GM21447 (cell line): ENCODE measurements at regions not wholly inside any gene's neighbourhood (a gene's known extent, or its start where the extent isn't known, plus 50 kb on each side); places are given as distances from the start of the nearest gene placed in this dataset.

ENCODE experiments used
- ATAC-seq: cut with Tn5 transposase; IDR thresholded peaks from one replicate; pipeline ENCODE4 v1.9.1; 2021; ENCODE audit not compliant: unreplicated experiment

DNA sequence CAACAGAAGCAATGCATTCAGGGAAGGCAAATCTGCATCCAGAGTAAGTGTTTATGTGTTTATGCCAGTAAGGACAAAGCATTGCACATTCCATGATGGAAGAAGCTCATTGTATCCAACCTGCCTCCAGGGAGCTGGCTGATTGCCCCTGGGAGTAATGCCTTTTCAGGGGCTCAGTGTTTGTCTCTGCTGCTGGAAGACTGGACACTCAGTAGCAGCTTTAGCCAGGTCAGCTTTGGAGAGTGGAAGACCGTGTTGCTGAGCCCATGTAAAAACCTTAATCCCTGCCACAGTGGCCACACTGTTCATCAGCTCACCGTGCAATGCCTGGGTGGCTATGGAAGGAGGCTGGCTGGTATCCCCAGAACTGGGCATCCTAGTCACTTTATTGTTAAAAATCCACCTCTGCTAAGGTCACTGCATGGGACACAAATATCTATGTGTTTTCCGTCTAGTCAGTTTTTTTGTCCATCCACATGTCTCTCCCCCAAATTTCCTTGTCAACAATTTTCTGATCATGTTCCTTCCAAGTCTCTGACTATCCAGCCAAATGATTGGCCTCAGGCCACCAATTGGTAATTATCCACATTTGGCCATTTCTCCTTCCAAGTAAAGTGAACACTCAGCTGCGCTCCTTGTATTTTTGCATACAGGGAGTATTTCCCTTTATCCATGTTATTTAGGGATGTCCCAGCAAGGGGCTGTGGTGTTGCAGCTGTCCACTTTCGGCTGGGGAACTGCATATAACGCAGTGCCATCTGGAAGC lies 2044.5 kb upstream of the AGA start:
- ATAC-seq: no peak

DNA sequence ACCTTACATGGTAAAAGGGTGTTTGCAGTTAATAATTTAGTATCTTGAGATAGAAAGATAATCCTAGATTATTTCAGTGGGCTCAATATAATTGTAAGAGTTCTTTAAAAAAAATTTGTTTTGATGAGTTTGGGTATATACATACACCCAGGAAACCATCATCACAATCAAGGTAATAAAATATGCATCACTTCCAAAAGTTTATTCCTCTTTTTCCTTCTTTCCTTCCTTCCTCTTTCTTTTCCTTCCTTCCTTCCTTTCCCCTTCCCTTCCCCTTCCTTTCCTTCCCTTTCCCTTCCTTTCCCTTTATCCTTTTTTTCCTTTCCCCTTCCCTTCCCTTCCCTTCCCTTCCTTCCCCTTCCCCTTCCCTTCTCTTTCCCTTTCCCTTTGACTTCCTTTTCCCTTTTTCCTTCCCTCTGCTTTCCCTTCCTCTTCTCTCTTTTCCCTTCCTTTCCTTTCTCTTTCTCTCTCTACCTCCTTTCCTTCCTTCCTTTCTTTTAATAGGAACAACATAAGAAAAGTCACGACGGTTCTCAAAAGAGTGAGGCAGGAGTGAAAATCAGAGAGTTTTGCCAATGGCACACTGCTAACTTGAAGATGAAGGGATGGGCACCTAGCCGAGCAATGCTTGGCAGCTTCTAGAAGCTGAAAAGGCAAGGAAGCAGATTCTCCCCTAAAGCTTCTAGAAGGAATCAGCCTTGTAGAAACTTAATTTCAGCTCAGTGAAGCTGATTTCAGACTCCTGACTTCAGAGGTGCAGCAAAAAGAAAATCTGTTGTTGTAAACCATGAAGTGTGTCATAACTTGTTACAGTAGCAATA lies 2050.2 kb upstream of the AGA start:
- ATAC-seq: no peak

DNA sequence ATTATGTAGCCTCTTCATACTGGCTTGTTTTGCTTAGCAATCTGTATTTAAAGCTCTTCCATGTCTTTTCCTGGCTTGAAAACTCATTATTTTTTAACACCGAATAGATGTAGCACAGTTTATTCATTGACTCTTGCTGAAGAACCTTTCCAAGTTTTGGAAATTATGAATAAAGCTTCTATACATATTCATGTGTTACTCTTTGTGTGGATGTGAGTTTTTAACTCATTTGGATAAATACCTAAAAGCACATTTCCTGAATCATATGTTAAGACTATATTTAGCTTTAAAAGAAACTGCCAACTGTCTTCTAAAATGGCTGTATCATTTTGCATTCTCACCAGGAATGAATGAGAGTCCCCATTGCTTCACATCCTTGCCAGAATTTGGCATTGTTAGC lies 2061.7 kb upstream of the AGA start:
- ATAC-seq: no peak

DNA sequence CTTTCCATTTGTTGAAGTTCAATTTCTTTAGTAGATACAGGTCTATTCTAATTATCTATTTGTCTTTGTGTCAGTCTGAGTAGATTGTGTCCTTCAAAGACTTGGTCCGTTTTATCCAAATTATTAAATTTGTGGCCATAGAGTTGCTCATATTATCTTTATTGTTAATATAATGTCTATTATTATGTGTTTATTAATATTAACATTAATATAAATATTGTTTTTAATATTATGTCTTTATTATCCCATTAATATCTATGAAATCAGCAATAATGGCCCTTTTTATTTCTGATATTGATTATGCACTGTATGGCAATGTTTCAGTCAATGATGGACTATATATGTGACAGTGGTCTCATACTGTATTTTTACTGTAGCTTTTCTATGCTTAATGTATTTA lies 2067.3 kb upstream of the AGA start:
- no peak for ATAC-seq

DNA sequence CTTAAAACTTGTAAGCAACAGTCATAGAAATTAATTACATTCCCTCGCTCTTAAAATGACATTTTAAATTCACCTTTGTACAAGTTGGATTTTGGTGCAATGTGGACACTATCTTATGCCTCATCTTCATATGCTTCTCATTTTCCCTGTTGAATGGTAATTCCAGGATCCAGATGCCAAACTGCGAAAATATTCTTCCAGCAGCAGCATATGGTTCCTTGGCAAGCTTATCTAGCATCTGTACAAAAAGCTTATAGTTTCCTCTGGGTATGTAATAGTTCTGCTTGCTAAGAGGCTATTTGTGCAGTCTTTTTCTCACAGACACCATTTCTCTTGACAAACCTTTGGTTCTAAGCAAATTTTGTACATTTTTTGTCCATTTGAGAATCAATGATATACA lies 2079.7 kb upstream of the AGA start:
- no peak for ATAC-seq

DNA sequence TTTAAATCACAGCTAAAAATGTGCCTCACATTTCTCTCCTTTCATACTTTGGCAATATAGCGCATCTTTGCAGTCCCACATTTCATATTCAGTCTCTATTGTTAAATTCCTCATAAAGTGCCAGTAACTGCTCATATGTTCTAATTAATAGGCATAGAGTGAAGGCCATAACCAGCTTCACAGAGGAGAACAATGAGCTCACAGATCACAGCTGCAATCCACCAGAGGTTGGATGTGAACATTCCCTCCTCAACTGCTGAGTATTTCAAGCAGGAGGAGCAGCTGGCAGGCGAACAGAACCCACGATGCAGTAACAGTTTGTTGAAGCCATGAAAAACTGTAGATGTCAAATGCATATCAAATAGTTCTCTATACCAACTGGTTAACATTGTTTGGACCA lies 2088.7 kb upstream of the AGA start:
- ATAC-seq: no peak

DNA sequence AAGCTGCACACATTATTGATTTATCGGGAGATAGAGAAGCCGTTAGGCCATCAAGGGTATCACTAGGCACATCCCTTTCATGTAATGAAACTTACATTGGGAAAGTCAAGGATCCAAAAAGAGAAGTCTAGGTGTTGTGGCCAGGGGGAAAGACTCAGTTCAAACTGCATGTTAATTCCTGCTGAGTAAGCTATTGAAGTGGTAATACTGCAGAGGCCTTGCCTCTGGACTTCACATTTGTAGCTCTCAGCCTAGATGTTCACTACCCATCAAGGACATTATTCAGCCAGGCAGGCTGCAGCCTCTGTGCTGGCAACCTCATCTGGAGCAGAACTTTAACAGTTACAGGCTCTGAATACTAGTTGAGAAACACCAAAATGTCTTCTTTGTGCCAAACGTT lies 2094.5 kb upstream of the AGA start:
- ATAC-seq: no peak

DNA sequence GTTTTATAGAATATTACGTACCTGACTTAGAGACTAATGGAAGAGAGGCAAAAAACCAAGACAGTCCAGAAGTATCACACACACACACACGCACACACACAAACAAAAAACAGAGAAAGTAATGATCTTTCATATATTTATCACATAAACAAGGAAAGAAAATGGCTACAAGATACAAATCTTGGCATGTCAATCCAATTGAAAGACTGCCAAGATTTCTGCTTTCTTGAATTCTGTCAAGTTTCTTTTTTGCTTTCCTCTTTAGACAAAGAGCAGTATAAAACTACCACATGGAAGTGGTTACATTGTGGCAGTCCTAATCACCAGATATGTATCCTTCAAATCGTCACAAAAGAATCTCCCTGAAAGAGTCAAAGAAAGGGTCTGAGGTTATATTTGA lies 2097.4 kb upstream of the AGA start:
- ATAC-seq: no peak

DNA sequence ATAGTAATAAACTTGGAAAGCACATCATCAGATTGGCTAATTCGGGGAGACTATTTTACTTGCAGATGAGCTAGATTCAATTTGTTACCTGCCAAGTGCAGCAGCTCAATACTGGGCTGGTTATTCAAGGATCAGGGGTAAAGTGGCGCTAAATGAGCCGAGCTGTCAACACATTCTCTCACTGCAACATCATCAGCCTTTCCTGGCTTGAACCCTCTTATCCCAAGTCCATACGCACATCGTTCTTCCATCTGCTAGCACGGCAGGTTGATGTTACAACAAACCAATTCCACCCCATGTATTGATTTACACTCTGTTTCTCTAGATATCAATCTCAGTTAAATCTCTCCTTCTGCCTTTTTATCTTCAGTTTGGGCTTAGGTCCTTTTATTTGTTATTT lies 2101.5 kb upstream of the AGA start:
- ATAC-seq: no peak

DNA sequence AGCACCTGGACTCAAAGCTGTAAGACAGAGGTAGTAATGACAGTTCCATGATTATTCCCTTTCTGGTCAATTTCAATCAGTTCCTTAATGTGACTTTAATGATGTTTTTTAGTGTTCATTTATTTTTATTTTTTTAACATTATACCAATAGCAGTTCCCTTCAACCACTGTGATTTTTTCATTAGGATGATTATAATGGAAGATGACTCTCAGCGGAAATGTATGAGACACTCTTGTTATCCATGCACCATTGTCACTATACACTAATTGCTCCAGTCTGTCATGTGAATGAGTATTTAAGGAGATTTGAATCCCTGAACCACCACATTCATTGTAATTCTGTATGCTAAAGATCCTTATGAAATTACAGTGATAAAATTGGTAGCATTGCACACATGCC lies 2102.3 kb upstream of the AGA start:
- ATAC-seq: no peak

DNA sequence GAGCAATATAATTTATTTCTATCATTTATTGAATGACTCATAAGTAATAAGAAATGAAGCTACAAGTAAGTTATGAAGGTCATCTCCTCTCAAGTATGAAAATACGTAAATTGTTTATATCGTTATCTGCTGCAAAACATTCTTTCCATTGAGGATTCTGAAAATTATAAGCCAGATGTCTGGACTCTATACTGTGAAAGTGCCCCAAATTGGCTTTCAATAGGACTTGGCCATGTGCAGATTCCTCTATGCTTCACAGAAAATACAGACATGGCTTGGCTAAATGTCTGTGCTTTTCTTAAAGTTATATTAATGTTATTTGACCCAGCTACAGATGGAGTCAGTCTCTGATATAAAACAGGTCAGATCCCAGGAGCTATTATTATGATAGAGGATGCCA lies 2109.9 kb upstream of the AGA start:
- no peak for ATAC-seq

DNA sequence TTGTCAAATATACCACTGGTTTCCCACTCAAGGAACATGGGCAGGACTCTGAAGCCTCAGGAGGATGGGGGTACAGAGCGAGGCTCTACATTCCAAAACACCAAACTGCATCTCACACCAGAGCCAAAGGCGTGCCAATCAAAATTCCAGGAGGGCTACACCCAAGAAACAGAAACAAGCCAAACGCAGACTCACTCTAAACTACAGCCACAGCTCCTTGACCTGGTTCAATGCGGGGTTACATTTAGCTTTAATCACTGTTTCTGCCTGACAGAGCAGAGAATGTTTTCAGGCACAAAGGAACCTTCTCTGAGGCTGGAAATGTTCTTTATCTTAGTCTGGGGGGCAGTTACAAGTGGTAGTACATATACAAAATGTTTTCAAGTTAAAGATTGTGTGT lies 2121.5 kb upstream of the AGA start:
- ATAC-seq: no peak

DNA sequence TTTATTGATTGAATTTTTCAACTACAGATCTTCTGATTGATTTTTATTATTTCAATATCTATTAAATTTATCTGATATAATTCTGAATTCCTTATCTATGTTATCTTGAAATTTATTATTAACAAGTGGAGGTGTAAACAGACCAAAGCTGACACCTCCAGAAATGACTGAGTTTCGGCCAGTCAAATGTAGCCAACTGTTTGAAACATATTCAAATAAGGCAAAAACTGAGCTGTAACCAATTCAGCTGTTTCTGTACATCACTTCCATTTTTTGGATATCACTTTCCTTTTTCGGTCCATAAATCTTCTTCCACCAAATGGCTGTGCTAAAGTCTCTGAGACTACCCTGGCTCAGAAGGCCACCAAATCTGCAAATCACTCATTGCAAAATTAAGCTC lies 2127.3 kb upstream of the AGA start:
- no peak for ATAC-seq

DNA sequence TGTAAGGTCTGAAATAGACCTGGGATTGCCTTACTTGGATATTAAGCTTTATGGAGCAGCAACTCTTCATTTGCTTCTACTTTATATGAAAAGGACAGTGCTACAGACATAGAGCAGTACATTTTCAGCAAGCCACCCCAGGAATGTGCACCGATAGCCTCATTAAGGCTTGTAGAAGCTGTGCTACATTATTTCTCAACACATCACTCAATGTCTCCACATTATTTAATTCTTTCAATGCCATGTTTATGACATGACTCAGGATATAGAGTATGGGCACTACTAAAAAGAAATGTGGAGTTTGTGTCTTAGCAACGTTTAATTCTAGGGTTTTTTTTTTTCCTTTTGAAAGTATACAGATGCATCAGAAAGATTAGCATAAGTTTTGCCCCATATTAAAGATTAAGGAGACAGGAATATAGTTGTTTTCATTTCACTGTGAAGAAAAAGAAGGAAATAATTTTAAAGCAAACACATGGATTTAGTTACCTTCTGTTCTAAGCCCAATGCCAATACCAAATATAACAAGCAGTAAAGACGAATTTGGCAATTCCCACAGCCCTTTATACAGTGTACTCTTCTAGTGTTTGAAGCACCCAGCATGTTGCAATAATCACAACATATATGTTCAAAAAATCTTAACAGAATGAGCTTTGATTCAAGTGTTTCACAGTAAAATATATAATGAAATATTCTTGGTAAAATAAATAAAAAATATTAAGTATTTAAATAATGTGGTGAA lies 2140.1 kb upstream of the AGA start:
- no peak for ATAC-seq

DNA sequence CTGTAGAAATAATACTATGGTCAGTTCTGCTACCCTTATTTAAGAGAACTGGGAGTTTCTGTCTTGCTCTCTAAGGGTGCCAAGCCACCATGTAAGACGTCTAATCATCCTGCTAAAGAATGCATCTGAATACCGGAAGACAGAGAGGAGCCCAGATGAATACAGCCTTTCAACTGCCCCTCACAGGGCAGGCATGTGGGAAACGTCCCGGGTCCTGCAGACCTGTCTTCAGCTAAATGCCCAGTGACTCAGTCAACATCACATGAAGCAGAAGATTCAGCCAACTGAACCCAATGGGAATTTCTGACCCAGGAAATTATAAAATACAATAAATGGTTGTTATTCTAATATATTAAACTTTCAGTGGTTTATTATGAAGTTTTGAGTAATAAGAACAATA lies 2141.0 kb upstream of the AGA start:
- no peak for ATAC-seq

DNA sequence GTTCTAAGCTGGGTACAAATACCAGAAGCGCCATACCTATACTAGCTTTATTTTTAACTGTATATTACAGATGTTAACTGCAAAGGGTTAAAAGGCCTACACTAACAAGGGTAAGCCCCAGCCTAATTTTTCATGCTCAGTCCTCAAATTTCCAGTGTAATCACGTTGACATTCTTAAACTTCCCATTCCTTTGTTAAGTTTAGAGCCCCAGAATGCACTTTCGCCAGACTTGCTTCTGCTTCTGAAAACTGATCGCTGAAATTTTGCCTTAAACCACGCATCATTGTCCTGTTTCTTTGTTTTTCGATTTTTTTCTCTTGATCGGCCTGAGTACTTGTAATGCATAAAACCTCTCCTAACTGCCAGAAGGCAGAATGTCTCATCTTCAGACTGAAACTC lies 2141.9 kb upstream of the AGA start:
- ATAC-seq: no peak

DNA sequence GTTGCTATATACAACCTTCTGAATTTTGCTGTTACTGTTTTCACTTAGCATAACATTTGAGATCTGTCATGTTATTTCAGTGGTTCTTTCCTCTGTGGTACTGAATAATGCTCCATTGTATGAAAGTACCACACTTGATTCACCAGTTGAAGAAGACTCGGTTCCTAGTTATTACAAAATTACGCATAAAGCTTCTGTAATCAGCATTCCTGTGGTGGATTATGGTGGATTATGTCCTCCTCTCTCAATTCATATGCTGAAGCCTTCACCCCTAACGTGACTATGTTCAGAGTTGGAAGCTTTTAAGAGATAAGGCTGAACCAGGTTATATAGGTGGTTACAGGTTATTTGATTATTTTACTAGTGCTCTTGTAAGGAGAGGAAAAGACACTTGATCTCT lies 2143.5 kb upstream of the AGA start:
- no peak for ATAC-seq

DNA sequence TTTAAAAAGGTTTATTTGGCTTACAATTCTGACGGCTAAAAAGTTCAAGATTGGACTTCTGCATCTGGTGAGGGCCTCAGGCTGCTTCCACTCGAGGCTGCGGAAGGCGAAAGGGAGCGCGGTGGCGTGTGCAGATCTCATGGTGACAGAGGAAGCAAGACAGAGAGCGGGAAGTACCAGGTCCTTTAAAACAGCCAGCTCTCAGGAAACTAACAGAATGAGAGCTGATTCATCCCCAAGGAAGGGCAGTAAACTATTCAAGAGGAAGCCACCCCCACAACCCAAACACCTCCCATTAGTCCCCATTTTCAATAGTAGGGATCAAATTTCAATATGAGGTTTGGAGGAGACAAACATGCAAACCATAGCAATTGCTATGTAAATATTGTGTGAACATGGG lies 2144.2 kb upstream of the AGA start:
- ATAC-seq: no peak

DNA sequence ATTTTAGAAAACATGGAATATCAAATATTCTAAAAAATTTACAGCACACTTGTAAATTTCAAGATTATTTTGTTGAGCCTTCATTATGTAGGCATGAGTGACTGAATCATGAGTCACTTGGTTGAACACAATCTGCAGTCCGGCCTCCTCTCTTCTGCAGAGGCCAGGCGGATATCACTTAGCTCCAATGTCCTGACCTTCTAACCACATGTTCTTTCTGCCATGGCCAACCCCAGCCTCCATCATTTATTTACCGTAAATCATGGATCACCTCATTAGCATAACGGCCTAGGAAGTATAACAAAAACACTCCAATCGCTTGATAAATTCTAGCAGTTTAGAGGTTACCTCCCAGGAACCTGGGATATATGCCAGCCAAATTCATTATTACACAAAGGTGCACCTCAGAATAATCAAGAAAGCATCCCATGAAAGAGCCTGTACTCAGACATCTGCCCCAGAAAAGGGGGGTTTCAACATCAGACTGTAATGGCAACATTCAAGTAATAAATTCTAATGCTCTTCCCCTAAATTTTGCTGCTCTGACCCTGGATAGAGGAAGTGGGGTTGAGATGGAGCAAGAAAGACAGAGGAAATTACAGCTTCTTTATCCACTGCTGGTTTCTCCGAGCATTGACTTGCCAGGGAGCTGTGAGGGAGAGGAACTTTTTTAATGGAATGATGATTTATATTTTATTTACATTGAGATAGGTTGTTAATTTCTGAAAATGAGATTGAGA lies 2153.6 kb upstream of the AGA start:
- no peak for ATAC-seq

DNA sequence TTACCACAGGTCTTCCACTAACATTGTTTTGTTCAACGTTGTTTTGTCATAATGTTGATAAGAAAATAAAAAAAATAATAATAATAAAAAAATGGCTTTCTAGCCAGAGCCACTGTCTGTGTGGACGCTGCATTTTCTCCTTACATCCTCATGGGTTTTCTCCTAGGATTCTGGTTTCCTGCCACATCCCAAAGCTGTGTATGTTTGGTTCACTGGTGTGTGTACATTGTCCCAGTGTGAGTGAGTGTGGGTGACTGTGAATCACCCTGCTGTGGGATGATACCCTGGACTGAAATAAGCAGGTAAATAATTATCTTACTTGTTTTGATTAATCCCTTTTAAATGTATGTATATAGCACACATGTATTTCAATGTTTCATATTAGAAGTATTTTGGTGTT lies 2154.4 kb upstream of the AGA start:
- no peak for ATAC-seq

DNA sequence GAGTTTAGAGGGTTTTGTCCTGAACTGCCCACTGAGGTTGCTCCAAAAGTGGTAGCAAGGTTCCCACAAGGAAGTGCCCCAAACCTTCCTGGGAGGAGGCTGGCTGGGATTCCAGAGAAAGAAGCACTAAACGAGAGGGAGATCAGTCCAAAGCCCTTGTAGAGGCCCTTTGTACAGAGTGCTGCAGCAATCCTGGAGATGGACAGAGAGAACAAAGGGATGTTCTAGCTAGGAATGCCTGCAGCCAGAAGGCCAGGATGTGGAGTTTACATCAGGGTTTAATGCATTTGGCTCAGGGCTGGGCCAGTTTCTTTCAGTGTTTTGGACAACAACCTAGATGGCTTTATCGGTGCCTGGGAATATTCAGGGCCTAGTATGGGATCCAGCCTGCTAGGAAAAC lies 2155.1 kb upstream of the AGA start:
- no peak for ATAC-seq
